ENCODE measurements at regions not wholly inside any gene's neighbourhood (a gene's known extent, or its start where the extent isn't known, plus 50 kb on each side); places are given as distances from the start of the nearest gene placed in this dataset.

GRCh38 chr11:92423115-92424034 is 198.8 kb downstream of the FAT3 start:
- DNase-seq = no peak
- Histone ChIP-seq H3K36me3 (no peaks in the 10 kb centered on the region), H3K4me3 (ENCODE audit: low read depth, low read length) (no peak overlapping the region)

GRCh38 chr11:92424281-92424680 is 199.7 kb downstream of the FAT3 start:
- no peaks in the 10 kb centered on the region for H3K27me3 ChIP-seq
- H3K4me1 ChIP-seq = no peaks in the 10 kb centered on the region
- no peak for DNase-seq
- H3K36me3 ChIP-seq = no peaks in the 10 kb centered on the region
- TF ChIP-seq CTCF (IDR thresholded peaks at IDR 0.05; ENCODE audit: low read depth, low read length) = no peak
- H3K4me3 ChIP-seq (ENCODE audit: low read depth, low read length) = no peak overlapping the region
- no peaks in the 10 kb centered on the region for H3K9me3 ChIP-seq

More at GRCh38 chr11:92423115-92424034, 198.8 kb downstream of the FAT3 start:
- no peaks in the 10 kb centered on the region for H3K4me1 ChIP-seq
- H3K9me3 ChIP-seq = no peaks in the 10 kb centered on the region
- TF ChIP-seq CTCF (IDR thresholded peaks at IDR 0.05; ENCODE audit: low read depth, low read length) = no peak
- no peaks in the 10 kb centered on the region for H3K27me3 ChIP-seq

GRCh38 chr11:92425127-92425526 is 200.5 kb downstream of the FAT3 start:
- no peak overlapping the region for H3K4me3 ChIP-seq (ENCODE audit: low read depth, low read length)

DNA sequence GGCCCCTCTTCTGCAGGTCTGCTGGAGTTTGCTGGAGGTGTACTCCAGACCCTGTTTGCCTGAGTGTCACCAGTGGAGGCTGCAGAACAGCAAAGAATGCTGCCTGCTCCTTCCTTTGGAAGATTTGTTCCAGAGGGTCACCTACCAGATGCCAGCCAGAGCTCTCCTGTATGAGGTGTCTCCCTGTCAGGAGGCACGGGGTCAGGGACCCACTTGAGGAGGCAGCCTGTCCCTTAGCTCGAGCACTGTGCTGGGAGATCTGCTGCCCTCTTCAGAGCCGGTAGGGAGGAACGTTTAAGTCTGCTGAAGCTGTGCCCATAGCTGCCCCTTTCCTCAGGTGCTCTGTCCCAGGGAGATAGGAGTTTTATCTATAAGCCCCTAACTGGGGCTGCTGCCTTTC is 207.9 kb downstream of the FAT3 start:
- no peaks in the 10 kb centered on the region for H3K9me3 ChIP-seq
- H3K4me1 ChIP-seq = no peaks in the 10 kb centered on the region
- no peaks in the 10 kb centered on the region for H3K27me3 ChIP-seq
- DNase-seq = no peak
- no peak for TF ChIP-seq CTCF (IDR thresholded peaks at IDR 0.05; ENCODE audit: low read depth, low read length)
- no peak overlapping the region for H3K4me3 ChIP-seq (ENCODE audit: low read depth, low read length)
- H3K36me3 ChIP-seq = no peaks in the 10 kb centered on the region

More at GRCh38 chr11:92425127-92425526, 200.5 kb downstream of the FAT3 start:
- Histone ChIP-seq H3K9me3 (no peaks in the 10 kb centered on the region), H3K27me3 (no peaks in the 10 kb centered on the region), H3K36me3 (no peaks in the 10 kb centered on the region), H3K4me1 (no peaks in the 10 kb centered on the region)
- no peak for DNase-seq
- no peak for TF ChIP-seq CTCF (IDR thresholded peaks at IDR 0.05; ENCODE audit: low read depth, low read length)

DNA sequence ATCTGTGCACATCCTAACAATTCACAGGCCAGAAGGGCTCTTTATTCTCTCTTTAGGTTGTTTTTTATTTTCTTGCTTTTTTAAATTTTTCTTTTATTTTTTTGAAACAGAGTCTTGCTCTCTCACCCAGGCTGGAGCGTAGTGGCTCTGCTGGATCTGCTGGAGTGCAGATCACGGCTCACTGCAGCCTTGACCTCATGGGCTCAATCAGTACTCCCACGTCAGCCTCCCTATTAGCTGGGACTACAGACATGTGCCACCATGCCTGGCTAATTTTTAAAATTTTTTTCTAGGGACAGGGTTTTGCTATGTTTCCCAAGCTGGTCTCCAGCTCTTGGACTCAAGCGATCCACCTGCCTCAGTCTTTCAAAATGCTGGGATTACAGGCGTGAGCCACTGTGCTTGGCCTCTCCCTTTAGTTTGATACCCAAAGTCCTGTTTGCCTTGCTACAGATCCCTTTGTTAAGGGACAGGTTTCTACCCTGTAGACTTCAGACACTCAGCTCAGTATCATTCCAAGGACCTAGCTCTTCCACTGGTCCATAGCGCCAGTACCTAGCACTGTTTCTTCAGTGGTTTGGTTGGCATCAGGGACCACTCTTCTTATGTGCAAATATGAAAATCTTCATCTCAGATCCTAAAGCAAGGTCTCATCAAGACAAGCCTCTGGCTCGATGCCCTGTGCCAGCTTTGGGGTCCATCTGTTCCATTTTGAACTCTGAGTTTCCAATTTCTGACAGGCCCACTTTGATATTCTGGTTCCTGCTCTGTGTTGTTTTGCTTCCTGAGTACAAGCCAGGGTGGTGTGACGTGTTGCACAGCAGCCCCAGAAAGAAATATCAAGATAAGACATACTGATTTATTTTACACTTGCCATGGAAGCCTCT is 211.7 kb downstream of the FAT3 start:
- DNase-seq = no peak
- Histone ChIP-seq H3K27me3 (no peaks in the 10 kb centered on the region), H3K36me3 (no peaks in the 10 kb centered on the region), H3K4me1 (no peaks in the 10 kb centered on the region), H3K9me3 (no peaks in the 10 kb centered on the region), H3K4me3 (ENCODE audit: low read depth, low read length) (no peak overlapping the region)
- TF ChIP-seq CTCF (IDR thresholded peaks at IDR 0.05; ENCODE audit: low read depth, low read length) = no peak
